H9 (cell line): ENCODE measurements at regions not wholly inside any gene's neighbourhood (a gene's known extent, or its start where the extent isn't known, plus 50 kb on each side); places are given as distances from the start of the nearest gene placed in this dataset.
A peak's percentile ranks its signal among the peaks of the same experiment; 100 is the strongest.

Experiments
- DNase-seq: peaks from one replicate; pipeline ENCODE4 v3.0.0-alpha.2; 2017
- H2AFZ ChIP-seq: one replicate; pipeline ENCODE4 v1.6.1; 2013; ENCODE audit warnings: mild to moderate bottlenecking, low read length, control low read depth, moderate library complexity
- H2AK5ac ChIP-seq: 2 replicates; pipeline ENCODE4 v1.6.1; 2013; ENCODE audit warnings: low read length, control low read depth, mixed read lengths; ENCODE audit not compliant: insufficient read length
- H2BK120ac ChIP-seq: one replicate; pipeline ENCODE4 v1.6.1; 2013; ENCODE audit warnings: low read depth, mild to moderate bottlenecking, low read length, control low read depth, inconsistent platforms; ENCODE audit not compliant: poor library complexity, severe bottlenecking
- H2BK12ac ChIP-seq: 2 replicates; pipeline ENCODE4 v1.6.1; 2013; ENCODE audit warnings: low read length, control low read depth, mixed read lengths, low read depth; ENCODE audit not compliant: insufficient read length
- H2BK15ac ChIP-seq: 2 replicates; pipeline ENCODE4 v1.6.1; 2013; ENCODE audit warnings: low read depth, low read length, control low read depth
- H2BK20ac ChIP-seq: one replicate; pipeline ENCODE4 v1.6.1; 2013; ENCODE audit warnings: low read depth, mild to moderate bottlenecking, low read length, control low read depth, inconsistent platforms; ENCODE audit not compliant: poor library complexity, severe bottlenecking
- H2BK5ac ChIP-seq: 2 replicates; pipeline ENCODE4 v1.6.1; 2013; ENCODE audit warnings: low read length, control low read depth, mixed read lengths; ENCODE audit not compliant: insufficient read length
- H3K14ac ChIP-seq: 2 replicates; pipeline ENCODE4 v1.6.1; 2013; ENCODE audit warnings: low read length, control low read depth; ENCODE audit not compliant: insufficient read depth
- H3K18ac ChIP-seq: 2 replicates; pipeline ENCODE4 v1.6.1; 2013; ENCODE audit warnings: low read depth, mild to moderate bottlenecking, mixed read lengths, low read length, control low read depth; ENCODE audit not compliant: insufficient read length
- H3K23ac ChIP-seq: 2 replicates; pipeline ENCODE4 v1.6.1; 2013; ENCODE audit warnings: low read length, control low read depth, mixed read lengths, low read depth; ENCODE audit not compliant: insufficient read length
- H3K23me2 ChIP-seq: 2 replicates; pipeline ENCODE4 v1.6.1; 2013; ENCODE audit warnings: low read depth, mild to moderate bottlenecking, mixed read lengths, low read length, control low read depth; ENCODE audit not compliant: insufficient read length, poor library complexity, severe bottlenecking
- H3K27ac ChIP-seq: 2 replicates; pipeline ENCODE4 v1.5.1; 2013; ENCODE audit warnings: low read length, control low read depth, mixed read lengths, low read depth; ENCODE audit not compliant: insufficient read length
- H3K27me3 ChIP-seq: 2 replicates; pipeline ENCODE4 v1.6.1; 2013; ENCODE audit warnings: low read length, control low read depth, inconsistent platforms; ENCODE audit not compliant: insufficient read depth
- H3K4ac ChIP-seq: 2 replicates; pipeline ENCODE4 v1.6.1; 2013; ENCODE audit warnings: low read depth, mild to moderate bottlenecking, control low read depth, inconsistent platforms, low read length, moderate library complexity
- H3K4me1 ChIP-seq: 2 replicates; pipeline ENCODE4 v1.6.1; 2013; ENCODE audit warnings: low read length, control low read depth, inconsistent platforms; ENCODE audit not compliant: insufficient read depth
- H3K4me2 ChIP-seq: 2 replicates; pipeline ENCODE4 v1.6.1; 2013; ENCODE audit warnings: low read length, control low read depth, mixed read lengths; ENCODE audit not compliant: insufficient read length, insufficient read depth
- H3K56ac ChIP-seq: 2 replicates; pipeline ENCODE4 v1.6.1; 2013; ENCODE audit warnings: low read depth, mild to moderate bottlenecking, mixed read lengths, low read length, control low read depth; ENCODE audit not compliant: insufficient read length
- H3K79me1 ChIP-seq: 2 replicates; pipeline ENCODE4 v1.6.1; 2013; ENCODE audit warnings: low read depth, mild to moderate bottlenecking, moderate library complexity, low read length, control low read depth, inconsistent platforms; ENCODE audit not compliant: insufficient read depth, poor library complexity, severe bottlenecking
- H3K79me2 ChIP-seq: 2 replicates; pipeline ENCODE4 v1.6.1; 2013; ENCODE audit warnings: low read length, control low read depth, inconsistent platforms; ENCODE audit not compliant: insufficient read depth
- H3K9ac ChIP-seq: 2 replicates; pipeline ENCODE4 v1.6.1; 2013; ENCODE audit warnings: low read length, control low read depth, mixed read lengths; ENCODE audit not compliant: insufficient read length; ENCODE audit errors: extremely low read depth
- H3K9me3 ChIP-seq: one replicate; pipeline ENCODE4 v1.6.1; 2013; ENCODE audit warnings: low read depth, low read length, inconsistent platforms; ENCODE audit not compliant: control insufficient read depth
- H3T11ph ChIP-seq: one replicate; pipeline ENCODE4 v1.6.1; 2013; ENCODE audit warnings: mild to moderate bottlenecking, low read length, control low read depth, inconsistent platforms
- H4K20me1 ChIP-seq: one replicate; pipeline ENCODE4 v1.6.1; 2013; ENCODE audit not compliant: control insufficient read depth, insufficient read length, insufficient read depth
- H4K5ac ChIP-seq: 2 replicates; pipeline ENCODE4 v1.6.1; 2013; ENCODE audit warnings: low read depth, mild to moderate bottlenecking, mixed read lengths, low read length, control low read depth; ENCODE audit not compliant: insufficient read length
- H4K8ac ChIP-seq: replicated peaks from 2 replicates; pipeline ENCODE4 v1.6.1; 2013; ENCODE audit warnings: low read length, control low read depth, mixed read lengths, low read depth; ENCODE audit not compliant: insufficient read length
- H4K91ac ChIP-seq: 2 replicates; pipeline ENCODE4 v1.6.1; 2013; ENCODE audit warnings: low read depth, mild to moderate bottlenecking, moderate library complexity, mixed read lengths, low read length, control low read depth; ENCODE audit not compliant: insufficient read length
- H3K27ac Mint-ChIP-seq, 3 experiments: 2 replicates in 2 of 3; 3 replicates in 1 of 3; pipeline ENCODE4 v1.8.0; 2020 to 2021; ENCODE audit warnings: mixed read lengths in 3 of 3, mild to moderate bottlenecking in 1 of 3, moderate library complexity in 1 of 3
- H3K27me3 Mint-ChIP-seq: 2 replicates; pipeline ENCODE4 v1.8.0; 2021; ENCODE audit warnings: low read depth, mild to moderate bottlenecking, moderate library complexity, mixed read lengths
- H3K36me3 Mint-ChIP-seq, 3 experiments: 2 replicates in 2 of 3; 3 replicates in 1 of 3; pipeline ENCODE4 v1.8.0; 2020 to 2021; ENCODE audit warnings: low read depth in 3 of 3, mixed read lengths in 3 of 3; ENCODE audit not compliant: insufficient read depth in 1 of 3
- H3K4me1 Mint-ChIP-seq, 2 experiments: 2 replicates each; pipeline ENCODE4 v1.8.0; 2020; ENCODE audit warnings: mixed read lengths in 2 of 2
- H3K4me3 Mint-ChIP-seq, 2 experiments: 2 replicates in 1 of 2; 3 replicates in 1 of 2; pipeline ENCODE4 v1.8.0; 2020 to 2021; ENCODE audit warnings: mild to moderate bottlenecking in 2 of 2, mixed read lengths in 2 of 2, moderate library complexity in 1 of 2
- H3K9me3 Mint-ChIP-seq, 2 experiments: 2 replicates in 1 of 2; 3 replicates in 1 of 2; pipeline ENCODE4 v1.8.0; 2020; ENCODE audit warnings: mild to moderate bottlenecking in 2 of 2, mixed read lengths in 2 of 2, moderate library complexity in 1 of 2
- WGBS: extraction: QIAGEN DNeasy Blood & Tissue Kit; methylation state at CpG from one replicate; pipeline ENCODE4 v1.1.7; 2013; ENCODE audit warnings: missing lambda C conversion rate, low lambda C conversion rate, mixed read lengths; ENCODE audit not compliant: insufficient read length; ENCODE audit errors: extremely low coverage; 5-methylcytosine and 5-hydroxymethylcytosine counted together
- TF ChIP-seq, protein P1 (sequence below): fragments of 200-600 bp; sonication (generic); conservative IDR thresholded peaks from 3 replicates; pipeline ENCODE4 v1.8.0; 2021; ENCODE audit warnings: antibody characterized with exemption, mild to moderate bottlenecking

GRCh38 chr4:52376132-52376704, 282.9 kb downstream of the USP46 start:
- peaks cover 12 to 24% of the 10 kb centered on the region in 2 experiments for H3K4me1 Mint-ChIP-seq
- Histone ChIP-seq H4K91ac (no peak overlapping the region), H4K8ac (no peak overlapping the region), H4K5ac (no peak overlapping the region), H3K4me2 (no peak overlapping the region), H2BK15ac (no peak overlapping the region), H3K79me1 (no peaks in the 10 kb centered on the region), H3K4me1 (no peaks in the 10 kb centered on the region; the same call in 1 of the 2 replicates), H3K9ac (no peak overlapping the region), H2BK120ac (no peak overlapping the region), H2AK5ac (no peak overlapping the region), H3K23me2 (no peaks in the 10 kb centered on the region), H2BK12ac (no peak overlapping the region), H3K4ac (no peak overlapping the region), H3T11ph (no peak overlapping the region), H2BK20ac (no peak overlapping the region), H3K79me2 (no peaks in the 10 kb centered on the region), H3K27ac (no peak overlapping the region), H2BK5ac (no peak overlapping the region), H3K23ac (no peak overlapping the region), H3K9me3 (no peaks in the 10 kb centered on the region), H2AFZ (no peak overlapping the region), H4K20me1 (no peaks in the 10 kb centered on the region), H3K18ac (no peak overlapping the region), H3K56ac (no peak overlapping the region), H3K27me3 (no peaks in the 10 kb centered on the region), H3K14ac (no peak overlapping the region)
- peak overlapping the region in 1 of 3 experiments; percentile 90; a peak in 1 of 7 replicates for H3K27ac Mint-ChIP-seq
- no peaks in the 10 kb centered on the region; the same call in 1 of the 2 replicates for H3K27me3 Mint-ChIP-seq
- no peak for DNase-seq
- H3K36me3 Mint-ChIP-seq: peaks cover 0 to 17% (median 3%) of the 10 kb centered on the region in 3 experiments; a peak in 2 of 7 replicates
- TF ChIP-seq, protein P1, sequence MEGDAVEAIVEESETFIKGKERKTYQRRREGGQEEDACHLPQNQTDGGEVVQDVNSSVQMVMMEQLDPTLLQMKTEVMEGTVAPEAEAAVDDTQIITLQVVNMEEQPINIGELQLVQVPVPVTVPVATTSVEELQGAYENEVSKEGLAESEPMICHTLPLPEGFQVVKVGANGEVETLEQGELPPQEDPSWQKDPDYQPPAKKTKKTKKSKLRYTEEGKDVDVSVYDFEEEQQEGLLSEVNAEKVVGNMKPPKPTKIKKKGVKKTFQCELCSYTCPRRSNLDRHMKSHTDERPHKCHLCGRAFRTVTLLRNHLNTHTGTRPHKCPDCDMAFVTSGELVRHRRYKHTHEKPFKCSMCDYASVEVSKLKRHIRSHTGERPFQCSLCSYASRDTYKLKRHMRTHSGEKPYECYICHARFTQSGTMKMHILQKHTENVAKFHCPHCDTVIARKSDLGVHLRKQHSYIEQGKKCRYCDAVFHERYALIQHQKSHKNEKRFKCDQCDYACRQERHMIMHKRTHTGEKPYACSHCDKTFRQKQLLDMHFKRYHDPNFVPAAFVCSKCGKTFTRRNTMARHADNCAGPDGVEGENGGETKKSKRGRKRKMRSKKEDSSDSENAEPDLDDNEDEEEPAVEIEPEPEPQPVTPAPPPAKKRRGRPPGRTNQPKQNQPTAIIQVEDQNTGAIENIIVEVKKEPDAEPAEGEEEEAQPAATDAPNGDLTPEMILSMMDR: peak; percentile 77
- no peak overlapping the region for H3K4me3 Mint-ChIP-seq
- WGBS: no CpG with 5 or more reads among the region's 7 CpGs
- H3K9me3 Mint-ChIP-seq: peaks cover 0 to 4% of the 10 kb centered on the region in 2 experiments; a peak in 2 of 5 replicates
